ENCODE measurements at regions not wholly inside any gene's neighbourhood (a gene's known extent, or its start where the extent isn't known, plus 50 kb on each side); places are given as distances from the start of the nearest gene placed in this dataset.

GRCh38 chr3:194857469-194858113 is 171.9 kb downstream of the FAM43A start:
- CTCF ChIA-PET = no interaction called here
- POLR2A ChIA-PET = no interaction called here
- TF ChIP-seq ELF4 (IDR thresholded peaks at IDR 0.05) = no peak
- no peak for TF ChIP-seq CTBP1 (IDR thresholded peaks at IDR 0.05; ENCODE audit: borderline replicate concordance)
- no peak for TF ChIP-seq LEF1 (IDR thresholded peaks at IDR 0.05; ENCODE audit: borderline replicate concordance)
- TF ChIP-seq SP1 (IDR thresholded peaks at IDR 0.05) = no peak
- TF ChIP-seq PKNOX1 (IDR thresholded peaks at IDR 0.05) = no peak
- no peak for TF ChIP-seq ZNF384 (IDR thresholded peaks at IDR 0.05)
- no peak for TF ChIP-seq BHLHE40 (IDR thresholded peaks at IDR 0.05; ENCODE audit: borderline replicate concordance)
- no peak for TF ChIP-seq NFRKB (IDR thresholded peaks at IDR 0.05)
- TF ChIP-seq HDGF (IDR thresholded peaks at IDR 0.05; ENCODE audit: borderline replicate concordance) = no peak
- no peak for TF ChIP-seq FOXA1 (IDR thresholded peaks at IDR 0.05)
- TF ChIP-seq FOXM1 (IDR thresholded peaks at IDR 0.05; ENCODE audit: borderline replicate concordance) = no peak
- no peak for TF ChIP-seq SUZ12 (IDR thresholded peaks at IDR 0.05)
- TF ChIP-seq FOXK2 (IDR thresholded peaks at IDR 0.05) = no peak
- TF ChIP-seq L3MBTL2 (conservative IDR thresholded peaks at IDR 0.05) = no peak
- TF ChIP-seq TARDBP (IDR thresholded peaks at IDR 0.05) = no peak
- TF ChIP-seq ARNT (IDR thresholded peaks at IDR 0.05) = no peak
- DNase-seq (ENCODE audit: extremely low spot score) = no peak

GRCh38 chr3:194858382-194858781 is 172.7 kb downstream of the FAM43A start:
- TF ChIP-seq ELF4 (IDR thresholded peaks at IDR 0.05) = no peak
- TF ChIP-seq LEF1 (IDR thresholded peaks at IDR 0.05; ENCODE audit: borderline replicate concordance) = no peak
- no peak for TF ChIP-seq ARNT (IDR thresholded peaks at IDR 0.05)
- POLR2A ChIA-PET = no interaction called here
- no peak for DNase-seq (ENCODE audit: extremely low spot score)
- CTCF ChIA-PET = no interaction called here

GRCh38 chr3:194860725-194861124 is 175.0 kb downstream of the FAM43A start:
- POLR2A ChIA-PET = no interaction called here
- no peak for DNase-seq (ENCODE audit: extremely low spot score)
- CTCF ChIA-PET = no interaction called here
- TF ChIP-seq NFRKB (IDR thresholded peaks at IDR 0.05) (no peak), FOXA1 (IDR thresholded peaks at IDR 0.05) (no peak), ZNF384 (IDR thresholded peaks at IDR 0.05) (no peak), TARDBP (IDR thresholded peaks at IDR 0.05) (no peak), BHLHE40 (IDR thresholded peaks at IDR 0.05; ENCODE audit: borderline replicate concordance) (no peak), FOXK2 (IDR thresholded peaks at IDR 0.05) (no peak), L3MBTL2 (conservative IDR thresholded peaks at IDR 0.05) (no peak), CTBP1 (IDR thresholded peaks at IDR 0.05; ENCODE audit: borderline replicate concordance) (no peak), LEF1 (IDR thresholded peaks at IDR 0.05; ENCODE audit: borderline replicate concordance) (no peak), SUZ12 (IDR thresholded peaks at IDR 0.05) (no peak), PKNOX1 (IDR thresholded peaks at IDR 0.05) (no peak), FOXM1 (IDR thresholded peaks at IDR 0.05; ENCODE audit: borderline replicate concordance) (no peak)

GRCh38 chr3:194861375-194861774 is 175.7 kb downstream of the FAM43A start:
- no peak for TF ChIP-seq FOXM1 (IDR thresholded peaks at IDR 0.05; ENCODE audit: borderline replicate concordance)
- TF ChIP-seq HDGF (IDR thresholded peaks at IDR 0.05; ENCODE audit: borderline replicate concordance) = no peak
- no peak for TF ChIP-seq ELF4 (IDR thresholded peaks at IDR 0.05)
- CTCF ChIA-PET = no interaction called here
- POLR2A ChIA-PET = interaction anchor here (0.6 kb wide), 1 partner anchor 310 kb away, joined by 6 read pairs; no protein-coding TSS in a partner anchor
- no peak for DNase-seq (ENCODE audit: extremely low spot score)

GRCh38 chr3:194865061-194865460 is 179.4 kb downstream of the FAM43A start:
- no peak for DNase-seq (ENCODE audit: extremely low spot score)
- TF ChIP-seq L3MBTL2 (conservative IDR thresholded peaks at IDR 0.05) (no peak), FOXM1 (IDR thresholded peaks at IDR 0.05; ENCODE audit: borderline replicate concordance) (no peak)
- POLR2A ChIA-PET = no interaction called here
- CTCF ChIA-PET = no interaction called here

- POLR2A ChIA-PET = no interaction called here
- no peak for DNase-seq (ENCODE audit: extremely low spot score)
- CTCF ChIA-PET = no interaction called here
- TF ChIP-seq ZNF384 (IDR thresholded peaks at IDR 0.05) (no peak), NFRKB (IDR thresholded peaks at IDR 0.05) (no peak), ARNT (IDR thresholded peaks at IDR 0.05) (no peak), FOXK2 (IDR thresholded peaks at IDR 0.05) (no peak), ELF4 (IDR thresholded peaks at IDR 0.05) (no peak), HDGF (IDR thresholded peaks at IDR 0.05; ENCODE audit: borderline replicate concordance) (no peak), LEF1 (IDR thresholded peaks at IDR 0.05; ENCODE audit: borderline replicate concordance) (no peak), L3MBTL2 (conservative IDR thresholded peaks at IDR 0.05) (no peak), BHLHE40 (IDR thresholded peaks at IDR 0.05; ENCODE audit: borderline replicate concordance) (no peak), SP1 (IDR thresholded peaks at IDR 0.05) (no peak), TARDBP (IDR thresholded peaks at IDR 0.05) (no peak), FOXM1 (IDR thresholded peaks at IDR 0.05; ENCODE audit: borderline replicate concordance) (no peak), SUZ12 (IDR thresholded peaks at IDR 0.05) (no peak)
Measured at GRCh38 chr3:194865615-194866014, 179.9 kb downstream of the FAM43A start.

GRCh38 chr3:194866236-194866635 is 180.6 kb downstream of the FAM43A start:
- TF ChIP-seq SP1 (IDR thresholded peaks at IDR 0.05) = no peak
- TF ChIP-seq FOXM1 (IDR thresholded peaks at IDR 0.05; ENCODE audit: borderline replicate concordance) = no peak
- TF ChIP-seq L3MBTL2 (conservative IDR thresholded peaks at IDR 0.05) = no peak
- TF ChIP-seq PKNOX1 (IDR thresholded peaks at IDR 0.05) = no peak
- TF ChIP-seq ARNT (IDR thresholded peaks at IDR 0.05) = no peak
- no peak for TF ChIP-seq NFRKB (IDR thresholded peaks at IDR 0.05)
- TF ChIP-seq BHLHE40 (IDR thresholded peaks at IDR 0.05; ENCODE audit: borderline replicate concordance) = no peak
- TF ChIP-seq FOXK2 (IDR thresholded peaks at IDR 0.05) = no peak
- no peak for TF ChIP-seq FOXA1 (IDR thresholded peaks at IDR 0.05)
- no peak for TF ChIP-seq LEF1 (IDR thresholded peaks at IDR 0.05; ENCODE audit: borderline replicate concordance)
- no peak for TF ChIP-seq ELF4 (IDR thresholded peaks at IDR 0.05)
- no peak for TF ChIP-seq TARDBP (IDR thresholded peaks at IDR 0.05)
- DNase-seq (ENCODE audit: extremely low spot score) = no peak

More at GRCh38 chr3:194866236-194866635, 180.6 kb downstream of the FAM43A start:
- ChIA-PET POLR2A (no interaction called here), CTCF (no interaction called here)
